G401 (cell line): ENCODE measurements at regions not wholly inside any gene's neighbourhood (a gene's known extent, or its start where the extent isn't known, plus 50 kb on each side); places are given as distances from the start of the nearest gene placed in this dataset.
A peak's percentile ranks its signal among the peaks of the same experiment; 100 is the strongest.

Source experiments
- DNase-seq: peaks from one replicate; pipeline ENCODE4 v3.0.0-alpha.2; 2015; ENCODE audit warnings: low spot score
- in situ Hi-C: cut with HindIII; loops from 2 replicates; pipeline ENCODE4 v1.10.0; 2016; ENCODE audit warnings: low sequenced_read_pairs, mixed read lengths

GRCh38 chr6:12467706-12468670, 177.8 kb downstream of the EDN1 start:
- in situ Hi-C loops: no loop called here
- no peak for DNase-seq

- in situ Hi-C loops: no loop called here
These were observed 182.5 kb downstream of the EDN1 start for GRCh38 chr6:12472601-12473038.

GRCh38 chr6:12473494-12473893, 183.3 kb downstream of the EDN1 start:
- DNase-seq: no peak
- in situ Hi-C loops: no loop called here

More at GRCh38 chr6:12472601-12473038, 182.5 kb downstream of the EDN1 start:
- no peak for DNase-seq

GRCh38 chr6:12474167-12475140, 184.3 kb downstream of the EDN1 start:
- in situ Hi-C loops: no loop called here
- no peak for DNase-seq

GRCh38 chr6:12476484-12476883, 186.3 kb downstream of the EDN1 start:
- in situ Hi-C loops: no loop called here

GRCh38 chr6:12477616-12478015, 187.5 kb downstream of the EDN1 start:
- DNase-seq: no peak
- in situ Hi-C loops: no loop called here

More at GRCh38 chr6:12476484-12476883, 186.3 kb downstream of the EDN1 start:
- no peak for DNase-seq

DNA sequence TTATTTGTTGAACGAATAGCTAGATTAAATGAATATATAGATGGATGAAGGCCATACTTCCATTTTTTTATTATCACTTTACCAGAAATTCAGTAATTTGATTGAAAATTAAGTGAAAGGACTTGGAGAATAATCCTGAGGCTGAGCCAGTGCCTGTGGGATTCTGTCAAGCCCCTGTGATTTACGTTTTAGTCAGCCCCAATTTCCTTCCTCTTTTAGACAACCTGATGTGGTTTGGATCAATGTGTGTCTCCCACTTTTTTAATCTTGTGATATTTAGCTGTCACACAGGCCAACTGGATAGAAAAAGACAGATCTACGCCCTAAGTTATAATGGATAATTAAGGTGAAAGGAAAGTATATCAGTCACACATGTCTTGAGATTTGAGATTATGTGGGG, 188.8 kb downstream of the EDN1 start:
- in situ Hi-C loops: no loop called here
- no peak for DNase-seq

DNA sequence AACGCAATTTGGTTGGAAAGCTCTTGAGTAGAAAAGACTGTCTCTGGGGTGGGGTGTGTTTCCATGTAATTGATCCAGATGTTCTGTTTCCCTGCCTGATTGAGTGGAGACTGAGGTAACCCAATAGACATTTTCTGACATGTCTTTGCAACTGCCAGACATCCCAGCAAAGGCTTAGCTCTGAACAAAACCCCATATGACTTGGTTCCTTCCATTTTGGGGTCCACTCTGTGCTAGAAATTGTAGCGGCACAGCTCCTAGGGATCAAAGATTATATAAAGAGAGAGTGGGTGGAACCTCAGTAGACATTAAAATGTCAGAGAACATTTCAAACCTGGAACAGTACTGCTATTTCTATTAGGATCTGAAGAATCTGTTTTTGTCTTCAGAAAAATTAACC, 189.3 kb downstream of the EDN1 start:
- in situ Hi-C loops: no loop called here
- no peak for DNase-seq

- no peak for DNase-seq
- in situ Hi-C loops: no loop called here
These were observed 189.7 kb downstream of the EDN1 start for GRCh38 chr6:12479881-12480280.

DNA sequence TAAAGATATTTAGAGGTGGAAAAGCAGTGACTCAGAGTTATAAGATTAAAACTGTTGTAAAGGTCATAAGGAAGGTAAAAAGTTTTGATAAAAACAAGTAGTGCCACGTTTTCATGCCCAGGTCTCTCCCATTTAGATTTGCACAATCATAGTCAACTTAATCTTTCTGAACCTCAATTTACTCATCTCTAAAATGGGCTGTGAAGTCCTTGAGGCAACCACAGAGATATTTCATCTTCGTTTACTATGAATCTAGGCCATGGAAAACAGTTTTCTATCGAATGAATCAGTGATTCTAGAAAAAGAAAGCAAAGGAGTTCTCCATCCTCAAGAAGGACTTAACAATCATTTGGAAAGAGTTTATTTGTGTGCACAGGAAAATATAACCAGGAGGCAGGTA, 190.2 kb downstream of the EDN1 start:
- no peak for DNase-seq
- in situ Hi-C loops: no loop called here

- in situ Hi-C loops: no loop called here
- no peak for DNase-seq
These were observed 191.1 kb downstream of the EDN1 start for GRCh38 chr6:12481292-12481691.

- DNase-seq: no peak
- in situ Hi-C loops: no loop called here
These were observed 191.7 kb downstream of the EDN1 start for GRCh38 chr6:12481850-12482249.

DNA sequence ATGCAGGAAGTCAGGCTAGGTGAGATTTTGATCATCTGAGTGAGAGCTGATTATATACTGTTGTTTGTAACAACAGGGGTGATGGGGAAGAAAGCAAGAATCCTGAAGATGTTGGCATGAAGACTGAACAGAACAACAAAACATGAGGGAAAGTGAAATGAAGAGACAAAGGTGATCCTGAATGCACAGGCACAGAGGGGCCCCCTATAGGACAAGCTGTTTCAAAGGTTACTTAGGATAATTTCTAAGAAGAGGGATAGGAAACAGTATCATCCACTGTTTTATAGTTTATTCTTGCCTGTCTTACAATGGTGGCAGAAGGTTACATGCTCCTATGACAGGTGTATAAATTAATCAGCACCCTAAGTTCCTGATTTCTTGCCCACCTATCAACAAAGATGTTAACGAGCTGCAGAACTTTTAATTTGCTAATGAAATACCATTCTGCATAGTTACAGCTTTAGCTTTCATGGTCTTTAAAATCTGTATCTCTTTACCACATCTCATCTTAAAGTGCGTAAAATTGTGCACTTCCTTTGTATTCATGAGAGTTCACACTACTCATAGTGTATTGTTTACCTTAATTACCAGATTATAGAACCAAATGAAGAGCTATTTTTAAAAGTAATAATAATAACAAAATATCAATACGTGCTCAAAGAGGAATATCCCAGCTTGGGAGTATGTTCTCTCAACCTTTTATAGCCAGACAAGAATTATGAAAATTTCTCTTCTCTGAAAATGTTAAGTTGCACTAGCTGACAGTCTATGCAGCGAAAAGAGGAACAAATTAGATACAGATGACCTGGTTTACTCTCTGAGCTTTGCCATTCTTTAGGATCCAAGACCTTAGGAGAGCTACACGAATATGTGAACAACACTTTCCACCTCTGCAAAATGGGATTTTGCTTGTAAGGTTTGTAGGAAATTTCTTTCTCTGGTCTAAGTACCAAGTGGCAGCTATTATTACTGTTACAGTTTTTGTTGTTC, 192.5 kb downstream of the EDN1 start:
- in situ Hi-C loops: no loop called here
- no peak for DNase-seq

DNA sequence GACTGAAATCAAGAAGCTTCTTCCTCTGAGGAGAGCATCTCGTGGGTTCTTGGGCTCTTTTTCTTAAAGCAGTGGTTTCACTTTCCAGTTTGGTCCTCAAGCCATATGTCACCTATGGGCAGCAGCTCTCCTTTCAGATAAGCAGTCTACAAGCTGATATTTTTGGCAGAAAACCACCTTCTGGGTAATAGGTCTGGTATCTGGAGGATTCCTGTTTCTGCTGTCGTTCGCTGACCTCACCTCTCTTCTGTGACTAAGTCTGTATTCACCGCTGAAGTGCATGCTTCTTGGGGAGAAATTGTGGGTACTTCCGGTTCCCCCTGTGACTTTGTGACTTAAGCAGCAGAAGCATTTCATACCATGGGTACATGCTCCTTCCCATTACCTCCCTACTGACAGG, 193.6 kb downstream of the EDN1 start:
- in situ Hi-C loops: no loop called here
- DNase-seq: peak; percentile 11

- in situ Hi-C loops: no loop called here
- no peak for DNase-seq
These were observed 194.4 kb downstream of the EDN1 start for GRCh38 chr6:12484519-12484918.

GRCh38 chr6:12485226-12485764, 195.1 kb downstream of the EDN1 start:
- in situ Hi-C loops: no loop called here
- no peak for DNase-seq

- no peak for DNase-seq
- in situ Hi-C loops: no loop called here
These were observed 195.7 kb downstream of the EDN1 start for GRCh38 chr6:12485837-12486236.

DNA sequence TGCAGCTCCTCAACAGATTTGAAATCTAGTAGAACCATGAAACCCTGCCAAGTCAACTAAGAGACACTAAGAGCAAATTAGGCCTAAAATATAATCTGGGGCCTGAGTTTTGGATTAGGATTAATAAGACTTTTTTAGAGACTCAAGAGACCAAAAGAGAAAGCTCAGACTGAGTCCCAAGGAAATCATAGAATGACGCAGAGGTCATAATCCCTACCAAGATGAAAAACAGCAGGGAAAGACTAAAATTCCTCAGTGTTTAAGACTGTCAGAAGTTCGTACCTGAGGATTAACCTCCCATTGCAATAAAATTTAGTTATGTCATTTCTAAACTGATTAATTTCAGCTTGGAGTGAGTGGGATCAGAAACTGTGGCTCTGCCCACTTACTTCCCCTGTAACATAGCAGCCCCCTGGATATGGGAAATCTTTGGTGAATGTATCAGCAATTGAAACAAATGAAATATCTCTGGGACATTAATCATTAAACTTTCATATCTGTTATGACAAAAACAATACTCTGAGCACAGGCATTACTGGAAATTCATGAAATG, 200.3 kb downstream of the EDN1 start:
- DNase-seq: no peak
- in situ Hi-C loops: no loop called here
